Testis (tissue), 2 donors: ENCODE measurements at regions not wholly inside any gene's neighbourhood (a gene's known extent, or its start where the extent isn't known, plus 50 kb on each side); places are given as distances from the start of the nearest gene placed in this dataset.

Experiments
- DNase-seq: peaks from one replicate; pipeline ENCODE4 v3.0.0-alpha.2; 2019
- H3K27ac ChIP-seq, 2 donors: fragments of 200-600 bp; sonication (generic); one replicate each; pipeline ENCODE4 v1.5.1; 2019
- H3K27me3 ChIP-seq: fragments of 200-600 bp; sonication (generic); one replicate; pipeline ENCODE4 v1.5.1; 2019
- H3K36me3 ChIP-seq: fragments of 200-600 bp; sonication (generic); one replicate; pipeline ENCODE4 v1.5.1; 2017; ENCODE audit warnings: low read depth; ENCODE audit errors: missing control alignments
- H3K4me1 ChIP-seq: fragments of 200-600 bp; sonication (generic); one replicate; pipeline ENCODE4 v1.5.1; 2019
- H3K4me3 ChIP-seq, 2 donors: fragments of 200-600 bp; sonication (generic); one replicate each; pipeline ENCODE4 v1.5.1; 2017 to 2019
- H3K9me3 ChIP-seq: fragments of 200-600 bp; sonication (generic); one replicate; pipeline ENCODE4 v1.5.1; 2017
- CTCF ChIP-seq, 3 experiments: fragments of 450-650 bp in 2 of 3; fragments of 200-600 bp in 1 of 3; sonication (generic) in 1 of 3; IDR thresholded peaks; one replicate each; pipeline ENCODE4 v1.5.1; 2016 to 2019; ENCODE audit warnings: antibody characterized with exemption in 3 of 3, mild to moderate bottlenecking in 2 of 3, moderate library complexity in 1 of 3
- POLR2A ChIP-seq: fragments of 450-650 bp; IDR thresholded peaks from one replicate; pipeline ENCODE4 v1.6.1; 2017; ENCODE audit warnings: antibody characterized with exemption, mild to moderate bottlenecking, moderate library complexity
- WGBS, 2 donors: methylation state at CpG; one replicate each; pipeline ENCODE4 v1.1.5; 2018; 5-methylcytosine and 5-hydroxymethylcytosine counted together
- intact Hi-C: fragments of 100-400 bp; cut with DNase I; formaldehyde crosslinking; loops from one replicate; pipeline ENCODE4 v1.15.1; 2023; ENCODE audit warnings: low total_unique reads

GRCh38 chr19:29131456-29131855, 81.5 kb downstream of the UQCRFS1 start:
- H3K36me3 ChIP-seq, result no peaks in the 10 kb centered on the region
- no peak overlapping the region for H3K27ac ChIP-seq
- H3K9me3 ChIP-seq, result no peaks in the 10 kb centered on the region
- no peaks in the 10 kb centered on the region for H3K4me1 ChIP-seq
- H3K4me3 ChIP-seq, result no peak overlapping the region
- intact Hi-C loops, result no loop called here
- H3K27me3 ChIP-seq, result no peaks in the 10 kb centered on the region
- no peak for DNase-seq
- TF ChIP-seq CTCF (IDR thresholded peaks at IDR 0.05), result no peak
- no peak for TF ChIP-seq POLR2A
- 16 to 35% methylated on average over 2 of the region's 2 CpGs for WGBS, 2 donors

GRCh38 chr19:29129148-29129547, 83.8 kb downstream of the UQCRFS1 start:
- intact Hi-C loops, result no loop called here
- Histone ChIP-seq H3K4me1 (no peaks in the 10 kb centered on the region), H3K27me3 (no peaks in the 10 kb centered on the region), H3K4me3 (no peak overlapping the region), H3K9me3 (no peaks in the 10 kb centered on the region), H3K36me3 (no peaks in the 10 kb centered on the region), H3K27ac (no peak overlapping the region)
- WGBS, 2 donors, result 76 to 81% methylated on average over 13 of the region's 13 CpGs
- TF ChIP-seq CTCF (IDR thresholded peaks at IDR 0.05) (no peak), POLR2A (no peak)
- no peak for DNase-seq

GRCh38 chr19:29128203-29128602, 84.7 kb downstream of the UQCRFS1 start:
- Histone ChIP-seq H3K4me3 (no peak overlapping the region), H3K4me1 (no peaks in the 10 kb centered on the region), H3K36me3 (no peaks in the 10 kb centered on the region), H3K27me3 (no peaks in the 10 kb centered on the region), H3K9me3 (no peaks in the 10 kb centered on the region), H3K27ac (no peak overlapping the region)
- intact Hi-C loops, result no loop called here
- no peak for DNase-seq
- WGBS, 2 donors, result 81 to 82% methylated on average over 8 of the region's 8 CpGs
- TF ChIP-seq CTCF (IDR thresholded peaks at IDR 0.05), result no peak
- TF ChIP-seq POLR2A, result no peak

- Histone ChIP-seq H3K27ac (no peak overlapping the region), H3K4me1 (no peaks in the 10 kb centered on the region), H3K36me3 (no peaks in the 10 kb centered on the region), H3K27me3 (no peaks in the 10 kb centered on the region), H3K4me3 (no peak overlapping the region), H3K9me3 (no peaks in the 10 kb centered on the region)
- no peak for DNase-seq
- TF ChIP-seq POLR2A (no peak), CTCF (IDR thresholded peaks at IDR 0.05) (no peak)
- 72 to 88% methylated on average over 5 of the region's 5 CpGs for WGBS, 2 donors
- intact Hi-C loops, result no loop called here
Measured at GRCh38 chr19:29122185-29122584, 90.8 kb downstream of the UQCRFS1 start.

GRCh38 chr19:29121684-29122083, 91.3 kb downstream of the UQCRFS1 start:
- TF ChIP-seq CTCF (IDR thresholded peaks at IDR 0.05) (peak in 2 of 3 experiments; percentile 22 to 25), POLR2A (no peak)
- H3K27me3 ChIP-seq, result no peaks in the 10 kb centered on the region
- no peaks in the 10 kb centered on the region for H3K4me1 ChIP-seq
- H3K36me3 ChIP-seq, result no peaks in the 10 kb centered on the region
- no peak overlapping the region for H3K27ac ChIP-seq
- H3K9me3 ChIP-seq, result no peaks in the 10 kb centered on the region
- intact Hi-C loops, result no loop called here
- DNase-seq, result peak; percentile 25
- 49 to 59% methylated on average over 3 of the region's 3 CpGs for WGBS, 2 donors
- no peak overlapping the region for H3K4me3 ChIP-seq
